ENCODE measurements at regions not wholly inside any gene's neighbourhood (a gene's known extent, or its start where the extent isn't known, plus 50 kb on each side); places are given as distances from the start of the nearest gene placed in this dataset.
"Not testable (repeated sequence)": the region's sequence is repeated elsewhere in the genome, so short reads cannot be mapped to it uniquely, and the experiment has no call there.

DNA sequence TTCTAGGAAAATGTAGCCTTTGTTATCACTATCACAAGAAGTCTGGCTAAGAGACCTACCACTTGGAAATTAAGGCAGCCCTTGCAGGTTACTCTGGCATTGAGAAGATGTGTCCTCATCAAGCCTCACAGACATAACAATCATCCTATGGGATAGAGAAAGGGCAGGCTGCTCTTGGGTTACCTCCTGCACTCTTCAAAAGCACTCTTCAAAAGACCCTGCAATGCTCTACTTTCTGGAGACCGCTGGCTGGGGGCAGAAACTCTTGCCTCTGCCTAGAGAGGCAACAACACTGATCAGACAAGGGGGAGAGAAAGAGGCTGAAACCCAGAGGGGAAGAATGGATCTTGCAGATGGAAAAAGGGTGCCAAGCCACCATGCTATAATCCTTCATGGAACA lies 127.9 kb upstream of the BNIP2 start:
- in situ Hi-C loops (cut with MboI; ENCODE audit: low sequenced_read_pairs, unreplicated experiment), result no loop called here
- TF ChIP-seq, protein P1, sequence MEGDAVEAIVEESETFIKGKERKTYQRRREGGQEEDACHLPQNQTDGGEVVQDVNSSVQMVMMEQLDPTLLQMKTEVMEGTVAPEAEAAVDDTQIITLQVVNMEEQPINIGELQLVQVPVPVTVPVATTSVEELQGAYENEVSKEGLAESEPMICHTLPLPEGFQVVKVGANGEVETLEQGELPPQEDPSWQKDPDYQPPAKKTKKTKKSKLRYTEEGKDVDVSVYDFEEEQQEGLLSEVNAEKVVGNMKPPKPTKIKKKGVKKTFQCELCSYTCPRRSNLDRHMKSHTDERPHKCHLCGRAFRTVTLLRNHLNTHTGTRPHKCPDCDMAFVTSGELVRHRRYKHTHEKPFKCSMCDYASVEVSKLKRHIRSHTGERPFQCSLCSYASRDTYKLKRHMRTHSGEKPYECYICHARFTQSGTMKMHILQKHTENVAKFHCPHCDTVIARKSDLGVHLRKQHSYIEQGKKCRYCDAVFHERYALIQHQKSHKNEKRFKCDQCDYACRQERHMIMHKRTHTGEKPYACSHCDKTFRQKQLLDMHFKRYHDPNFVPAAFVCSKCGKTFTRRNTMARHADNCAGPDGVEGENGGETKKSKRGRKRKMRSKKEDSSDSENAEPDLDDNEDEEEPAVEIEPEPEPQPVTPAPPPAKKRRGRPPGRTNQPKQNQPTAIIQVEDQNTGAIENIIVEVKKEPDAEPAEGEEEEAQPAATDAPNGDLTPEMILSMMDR (IDR thresholded peaks at IDR 0.05; ENCODE audit: borderline replicate concordance, control extremely low read depth, extremely low read depth, insufficient read depth, missing control alignments), result no peak
- DNase-seq (ENCODE audit: low spot score), result no peak

DNA sequence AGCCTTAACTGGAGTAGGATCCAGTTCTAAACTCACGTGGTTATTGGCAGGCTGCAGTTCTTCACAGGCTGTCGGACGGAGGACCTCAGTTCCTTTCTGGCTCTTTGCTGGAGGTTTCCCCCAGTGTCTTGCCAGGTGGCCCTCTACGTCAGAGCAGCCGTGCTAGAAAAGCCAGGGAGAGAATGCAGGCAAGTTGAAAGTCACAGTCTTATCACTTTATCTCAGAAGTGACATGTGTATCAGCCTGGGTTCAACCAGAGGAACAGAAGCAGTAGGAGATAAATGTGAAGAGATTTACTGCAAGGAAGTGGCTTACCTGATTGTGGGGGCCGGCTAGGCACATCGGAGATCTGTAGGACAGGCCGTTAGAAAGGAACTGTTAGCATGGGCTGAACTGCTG lies 125.3 kb upstream of the BNIP2 start:
- TF ChIP-seq, protein P1 (IDR thresholded peaks at IDR 0.05; ENCODE audit: borderline replicate concordance, control extremely low read depth, extremely low read depth, insufficient read depth, missing control alignments), result no peak
- no peak for DNase-seq (ENCODE audit: low spot score)
- in situ Hi-C loops (cut with MboI; ENCODE audit: low sequenced_read_pairs, unreplicated experiment), result no loop called here

DNA sequence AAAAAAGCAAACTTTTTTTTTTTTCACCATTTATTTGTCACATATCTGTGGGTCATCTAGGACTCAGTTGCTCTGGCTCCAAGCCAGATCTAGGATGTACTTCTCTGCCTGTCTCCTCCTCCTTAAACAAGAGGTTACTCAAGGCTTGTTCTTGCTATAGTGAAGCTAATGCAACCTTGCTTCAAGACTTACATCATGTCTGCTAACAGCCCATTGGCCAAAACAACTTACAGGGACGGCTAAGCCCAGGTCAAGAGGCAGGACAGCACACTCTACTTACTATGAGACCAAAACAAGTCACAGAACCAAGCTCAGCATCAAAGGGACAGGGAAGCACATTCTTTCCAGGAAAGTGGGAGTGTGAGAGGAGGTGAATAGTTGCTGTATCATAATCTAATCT lies 123.8 kb upstream of the BNIP2 start:
- no peak for DNase-seq (ENCODE audit: low spot score)
- TF ChIP-seq, protein P1 (IDR thresholded peaks at IDR 0.05; ENCODE audit: borderline replicate concordance, control extremely low read depth, extremely low read depth, insufficient read depth, missing control alignments), result no peak
- in situ Hi-C loops (cut with MboI; ENCODE audit: low sequenced_read_pairs, unreplicated experiment), result no loop called here

DNA sequence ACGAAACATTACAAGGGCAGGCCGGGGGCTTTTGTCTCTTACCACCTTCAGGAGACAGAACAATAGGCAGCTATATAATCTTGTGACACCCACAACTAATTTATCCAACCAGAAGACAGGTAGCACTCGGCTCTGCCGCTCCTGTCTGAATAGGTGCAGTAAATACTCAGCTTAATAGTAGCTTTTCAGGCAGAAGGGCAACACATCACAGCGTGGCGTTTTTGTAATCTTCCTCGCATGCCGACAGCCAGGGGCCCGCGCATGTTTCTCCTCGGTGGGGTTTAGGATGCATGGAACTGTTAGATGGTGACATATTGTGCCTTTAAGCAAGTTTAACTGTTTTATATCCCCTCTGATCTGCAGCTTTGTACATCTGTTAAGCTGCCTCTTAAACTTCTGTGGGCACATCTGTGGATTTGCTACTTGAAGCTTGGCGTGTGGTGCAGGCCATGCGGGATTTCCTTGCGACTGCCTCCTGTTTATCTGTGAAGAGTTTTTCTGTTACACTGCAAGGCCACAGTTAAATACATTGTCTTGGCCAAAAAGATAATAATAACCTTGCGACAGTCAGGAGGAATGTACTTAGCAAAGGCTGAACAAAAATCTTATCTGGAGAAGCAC lies 123.2 kb upstream of the BNIP2 start:
- DNase-seq (ENCODE audit: low spot score), result no peak
- TF ChIP-seq, protein P1 (IDR thresholded peaks at IDR 0.05; ENCODE audit: borderline replicate concordance, control extremely low read depth, extremely low read depth, insufficient read depth, missing control alignments), result no peak
- in situ Hi-C loops (cut with MboI; ENCODE audit: low sequenced_read_pairs, unreplicated experiment), result no loop called here

DNA sequence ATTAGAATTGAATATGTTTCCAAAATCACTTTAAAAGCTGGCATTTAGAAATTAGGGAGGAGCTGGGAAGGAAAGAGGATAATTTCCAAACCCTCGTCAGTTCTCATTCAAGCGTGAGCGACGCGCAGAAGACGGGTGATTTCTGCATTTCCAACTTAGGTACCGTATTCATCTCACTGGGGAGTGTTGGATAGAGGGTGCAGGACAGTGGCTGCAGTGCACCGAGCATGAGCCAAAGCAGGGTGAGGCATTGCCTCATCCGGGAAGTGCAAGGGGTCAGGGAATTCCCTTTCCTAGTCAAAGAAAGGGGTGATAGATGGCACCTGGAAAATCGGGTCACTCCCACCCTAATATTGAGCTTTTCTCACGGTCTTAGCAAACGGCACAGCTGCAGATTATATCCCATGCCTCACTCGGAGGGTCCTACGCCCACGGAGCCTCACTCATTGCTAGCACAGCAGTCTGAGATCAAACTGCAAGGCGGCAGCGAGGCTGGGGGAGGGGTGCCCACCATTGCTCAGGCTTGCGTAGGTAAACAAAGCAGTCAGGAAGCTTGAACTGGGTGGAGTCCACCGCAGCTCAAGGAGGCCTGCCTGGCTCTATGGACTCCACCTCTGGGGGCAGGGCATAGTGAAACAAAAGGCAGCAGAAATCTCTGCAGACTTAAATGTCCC lies 114.3 kb upstream of the BNIP2 start:
- in situ Hi-C loops (cut with MboI; ENCODE audit: low sequenced_read_pairs, unreplicated experiment); DNase-seq (ENCODE audit: low spot score): not testable (repeated sequence)

DNA sequence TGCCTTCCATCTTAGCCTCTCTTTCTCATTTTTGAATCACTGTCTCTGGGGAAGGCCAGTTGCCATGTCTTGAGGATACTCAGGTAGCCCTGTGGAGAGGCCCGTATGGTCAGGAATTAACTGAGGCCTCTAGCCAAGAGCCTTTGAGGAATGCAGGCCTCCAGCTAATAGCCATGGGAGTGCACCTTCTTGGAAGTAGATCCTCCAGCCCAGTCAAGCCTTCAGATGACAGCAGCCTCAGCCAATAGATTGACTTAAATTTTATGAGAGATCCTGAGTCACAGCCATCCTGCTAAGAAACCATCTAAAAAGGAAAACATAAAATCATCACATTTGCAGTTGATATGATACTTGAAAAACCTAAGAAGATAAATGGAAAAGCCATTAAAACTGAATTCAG lies 112.5 kb upstream of the BNIP2 start:
- in situ Hi-C loops (cut with MboI; ENCODE audit: low sequenced_read_pairs, unreplicated experiment), result no loop called here
- no peak for DNase-seq (ENCODE audit: low spot score)
- TF ChIP-seq, protein P1 (IDR thresholded peaks at IDR 0.05; ENCODE audit: borderline replicate concordance, control extremely low read depth, extremely low read depth, insufficient read depth, missing control alignments), result no peak

DNA sequence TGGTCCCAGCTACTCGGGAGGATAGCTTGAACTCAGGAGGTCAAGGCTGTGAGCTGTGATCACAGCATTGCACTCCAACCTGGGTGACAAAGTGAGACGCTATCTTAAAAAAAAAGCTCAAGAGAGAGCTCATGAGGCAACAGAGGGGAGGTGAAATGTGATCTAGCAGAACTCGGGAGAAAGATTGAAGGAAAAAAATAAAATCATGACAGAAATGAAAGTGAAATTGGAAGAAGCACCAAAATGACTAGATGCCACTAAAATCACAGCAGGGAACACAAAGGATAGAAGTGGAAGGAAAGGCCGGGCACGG lies 109.4 kb upstream of the BNIP2 start:
- TF ChIP-seq, protein P1 (IDR thresholded peaks at IDR 0.05; ENCODE audit: borderline replicate concordance, control extremely low read depth, extremely low read depth, insufficient read depth, missing control alignments), result no peak
- DNase-seq (ENCODE audit: low spot score), result no peak
- in situ Hi-C loops (cut with MboI; ENCODE audit: low sequenced_read_pairs, unreplicated experiment), result no loop called here

Data from GM13976 (cell line).